T-helper 1 cell treated with Interleukin-12 subunit alpha and Interleukin-12 subunit beta and Interleukin-4 antibody, amounts not matched to agents 30 ng/mL and 1 ng/mL, for 36 hours (primary cell): ENCODE measurements at regions not wholly inside any gene's neighbourhood (a gene's known extent, or its start where the extent isn't known, plus 50 kb on each side); places are given as distances from the start of the nearest gene placed in this dataset.

Experiments used
- intact Hi-C: fragments of 100-400 bp; cut with micrococcal nuclease; formaldehyde crosslinking; loops from one replicate; pipeline ENCODE4 v1.15.1; 2024

- intact Hi-C loops, result no loop called here
Observed at GRCh38 chr3:30542897-30543296, 63.5 kb upstream of the TGFBR2 start.

GRCh38 chr3:30544812-30545211 lies 61.6 kb upstream of the TGFBR2 start:
- intact Hi-C loops, result no loop called here

- intact Hi-C loops, result no loop called here
Observed at GRCh38 chr3:30546934-30547333, 59.5 kb upstream of the TGFBR2 start.

- intact Hi-C loops, result no loop called here
Observed at GRCh38 chr3:30547716-30548115, 58.7 kb upstream of the TGFBR2 start.

- intact Hi-C loops, result no loop called here
Observed at GRCh38 chr3:30548600-30548999, 57.8 kb upstream of the TGFBR2 start.

- intact Hi-C loops, result no loop called here
Observed at GRCh38 chr3:30549600-30549999, 56.8 kb upstream of the TGFBR2 start.

GRCh38 chr3:30550246-30550645 lies 56.2 kb upstream of the TGFBR2 start:
- intact Hi-C loops, result no loop called here

- intact Hi-C loops, result no loop called here
Observed at GRCh38 chr3:30551266-30551665, 55.1 kb upstream of the TGFBR2 start.

- intact Hi-C loops, result no loop called here
Observed at GRCh38 chr3:30551927-30552326, 54.5 kb upstream of the TGFBR2 start.

- intact Hi-C loops, result no loop called here
Observed at GRCh38 chr3:30553641-30554316, 52.6 kb upstream of the TGFBR2 start.

- intact Hi-C loops, result no loop called here
Observed at GRCh38 chr3:30554317-30554690, 52.1 kb upstream of the TGFBR2 start.

GRCh38 chr3:30555968-30556367 lies 50.4 kb upstream of the TGFBR2 start:
- intact Hi-C loops, result no loop called here
